IMR-90 (cell line): ENCODE measurements at regions not wholly inside any gene's neighbourhood (a gene's known extent, or its start where the extent isn't known, plus 50 kb on each side); places are given as distances from the start of the nearest gene placed in this dataset.

ENCODE experiments used
- ATAC-seq: fragments of 200-7000 bp; cut with Tn5 transposase; 2 replicates; pipeline ENCODE4 v1.9.1; 2020; ENCODE audit warnings: low read depth, mild to moderate bottlenecking, moderate library complexity
- BruUV-seq: library from RNA; stranded (reverse); fragments of 400-500 nt; replicated peaks from 2 replicates; lab custom pipeline; 2021; lab: Mats Ljungman, UMichigan
- CTCF ChIA-PET: fragments of 300-600 bp; formaldehyde crosslinking; extraction: SDS; loops from one replicate; lab custom pipeline; 2021; ENCODE audit warnings: antibody characterized with exemption; lab: Yijun Ruan, JAX
- POLR2A ChIA-PET: fragments of 300-600 bp; sonication (Branson Sonifier 250); formaldehyde crosslinking; loops from one replicate; lab custom pipeline; 2022; ENCODE audit warnings: antibody characterized with exemption; ENCODE audit not compliant: unreplicated experiment; lab: Charles Lee
- DNase-seq: peaks from one replicate; pipeline ENCODE4 v3.0.0; 2013
- H2AFZ ChIP-seq: replicated peaks from 2 replicates; pipeline ENCODE3; 2013; ENCODE audit warnings: low read length, mild to moderate bottlenecking; ENCODE audit not compliant: poor library complexity
- H2AK5ac ChIP-seq: 2 replicates; pipeline ENCODE4 v1.6.1; 2013; ENCODE audit warnings: low read depth, low read length, inconsistent platforms
- H2AK9ac ChIP-seq: replicated peaks from 2 replicates; pipeline ENCODE3; 2013; ENCODE audit warnings: mild to moderate bottlenecking, low read depth, low read length, moderate library complexity; ENCODE audit not compliant: poor library complexity
- H2BK120ac ChIP-seq: 2 replicates; pipeline ENCODE4 v1.6.1; 2013; ENCODE audit warnings: low read depth, low read length, inconsistent platforms
- H2BK15ac ChIP-seq: 3 replicates; pipeline ENCODE4 v1.6.1; 2013; ENCODE audit warnings: low read depth, low read length, inconsistent platforms
- H2BK20ac ChIP-seq: 2 replicates; pipeline ENCODE4 v1.6.1; 2013; ENCODE audit warnings: low read depth, mild to moderate bottlenecking, inconsistent platforms, low read length, moderate library complexity
- H2BK5ac ChIP-seq: 2 replicates; pipeline ENCODE4 v1.6.1; 2013; ENCODE audit warnings: mild to moderate bottlenecking, low read depth, low read length, inconsistent platforms; ENCODE audit not compliant: poor library complexity, severe bottlenecking
- H3K14ac ChIP-seq: replicated peaks from 2 replicates; pipeline ENCODE4 v1.6.1; 2013; ENCODE audit warnings: low read depth, low read length, inconsistent platforms
- H3K18ac ChIP-seq: 2 replicates; pipeline ENCODE4 v1.6.1; 2013; ENCODE audit warnings: low read depth, low read length, control low read depth
- H3K23ac ChIP-seq: 2 replicates; pipeline ENCODE4 v1.6.1; 2013; ENCODE audit warnings: low read depth, low read length, inconsistent platforms
- H3K27ac ChIP-seq: 2 replicates; pipeline ENCODE4 v1.5.1; 2013; ENCODE audit warnings: mild to moderate bottlenecking, control low read depth, low read length; ENCODE audit not compliant: insufficient read depth
- H3K27me3 ChIP-seq: 2 replicates; pipeline ENCODE4 v1.6.1; 2013; ENCODE audit warnings: low read length; ENCODE audit not compliant: control insufficient read depth, insufficient read depth
- H3K36me3 ChIP-seq: 2 replicates; pipeline ENCODE4 v1.6.1; 2013; ENCODE audit warnings: low read length, mixed read lengths; ENCODE audit not compliant: control insufficient read depth, insufficient read depth
- H3K4ac ChIP-seq: 2 replicates; pipeline ENCODE4 v1.6.1; 2013; ENCODE audit warnings: low read depth, low read length, inconsistent platforms
- H3K4me1 ChIP-seq: 2 replicates; pipeline ENCODE4 v1.6.1; 2013; ENCODE audit warnings: low read length, mixed read lengths; ENCODE audit not compliant: control insufficient read depth, insufficient read depth
- H3K4me2 ChIP-seq: 2 replicates; pipeline ENCODE4 v1.6.1; 2013; ENCODE audit warnings: low read depth, mild to moderate bottlenecking, control low read depth, low read length, moderate library complexity
- H3K4me3 ChIP-seq: 2 replicates; pipeline ENCODE4 v1.5.1; 2013; ENCODE audit warnings: low read depth, mild to moderate bottlenecking, control low read depth, low read length, moderate library complexity; ENCODE audit not compliant: insufficient read depth
- H3K56ac ChIP-seq: 2 replicates; pipeline ENCODE4 v1.6.1; 2013; ENCODE audit warnings: low read length, inconsistent platforms; ENCODE audit not compliant: insufficient read depth; ENCODE audit errors: extremely low read depth
- H3K79me1 ChIP-seq, 2 experiments: 2 replicates each; pipeline ENCODE4 v1.6.1; 2013; ENCODE audit warnings: low read length in 2 of 2, inconsistent platforms in 1 of 2, low read depth in 1 of 2
- H3K9ac ChIP-seq: 2 replicates; pipeline ENCODE4 v1.6.1; 2013; ENCODE audit warnings: low read depth, low read length, control low read depth
- H3K9me1 ChIP-seq: 2 replicates; pipeline ENCODE4 v1.6.1; 2013; ENCODE audit warnings: low read length, inconsistent platforms; ENCODE audit not compliant: insufficient read depth
- H3K9me3 ChIP-seq: 2 replicates; pipeline ENCODE4 v1.6.1; 2013; ENCODE audit warnings: low read length; ENCODE audit not compliant: control insufficient read depth, insufficient read depth
- H4K20me1 ChIP-seq: 2 replicates; pipeline ENCODE4 v1.6.1; 2013; ENCODE audit warnings: low read length, inconsistent platforms; ENCODE audit not compliant: insufficient read depth
- H4K5ac ChIP-seq: 2 replicates; pipeline ENCODE4 v1.6.1; 2013; ENCODE audit warnings: mild to moderate bottlenecking, low read depth, low read length, control low read depth
- H4K8ac ChIP-seq, 2 experiments: 2 replicates each; pipeline ENCODE4 v1.6.1; 2013; ENCODE audit warnings: low read depth in 2 of 2, low read length in 2 of 2, control low read depth in 1 of 2, inconsistent platforms in 1 of 2
- H4K91ac ChIP-seq: 2 replicates; pipeline ENCODE4 v1.6.1; 2013; ENCODE audit warnings: low read depth, low read length, inconsistent platforms; ENCODE audit not compliant: insufficient read depth
- CEBPB ChIP-seq: IDR thresholded peaks from 2 replicates; pipeline ENCODE4 v1.6.1; 2012; ENCODE audit warnings: low read depth, low read length, improper control_type of control experiment
- FOS ChIP-seq: fragments of 150-350 bp; IDR thresholded peaks from 2 replicates; pipeline ENCODE4 v1.6.1; 2016; ENCODE audit warnings: low read depth, low read length
- MAFK ChIP-seq: IDR thresholded peaks from 2 replicates; pipeline ENCODE4 v1.6.1; 2012; ENCODE audit warnings: low read depth, low read length, improper control_type of control experiment
- RFX5 ChIP-seq: IDR thresholded peaks from 2 replicates; pipeline ENCODE4 v1.8.0; 2012; ENCODE audit warnings: low read depth, mild to moderate bottlenecking, low read length, moderate library complexity
- SMC3 ChIP-seq: fragments of 150-350 bp; IDR thresholded peaks from 2 replicates; pipeline ENCODE4 v1.6.1; 2016; ENCODE audit warnings: low read depth, mild to moderate bottlenecking, antibody characterized with exemption, low read length, moderate library complexity
- WGBS, 2 experiments: methylation state at CpG; one replicate each; pipeline versions ENCODE4 v1.1.5 to v1.1.7; 2013; ENCODE audit warnings: missing lambda C conversion rate in 2 of 2; ENCODE audit not compliant: insufficient read length in 1 of 2; ENCODE audit errors: extremely low coverage in 2 of 2; 5-methylcytosine and 5-hydroxymethylcytosine counted together
- dilution Hi-C: fragments of 300-500 bp; cut with HindIII; formaldehyde crosslinking; loops from one replicate; pipeline ENCODE4 v1.14.3; 2018; ENCODE audit warnings: low sequenced_read_pairs; ENCODE audit not compliant: unreplicated experiment
- in situ Hi-C: fragments of 300-500 bp; cut with MboI; formaldehyde crosslinking; loops from 3 replicates; pipeline ENCODE4 v1.14.3; 2019; ENCODE audit warnings: low sequenced_read_pairs, inconsistent platforms, mixed read lengths
- intact Hi-C: fragments of 100-400 bp; cut with micrococcal nuclease; formaldehyde crosslinking; loops from 2 replicates; pipeline ENCODE4 v1.10.0; 2022
- TF ChIP-seq, protein P1 (sequence below): conservative IDR thresholded peaks from 2 replicates; pipeline ENCODE4 v1.5.1; 2012; ENCODE audit warnings: mild to moderate bottlenecking, low read depth, low read length, improper control_type of control experiment
- TF ChIP-seq, protein P2 (sequence below): fragments of 150-350 bp; IDR thresholded peaks from 2 replicates; pipeline ENCODE4 v1.6.1; 2016; ENCODE audit warnings: low read depth, mild to moderate bottlenecking, low read length, moderate library complexity, borderline replicate concordance

DNA sequence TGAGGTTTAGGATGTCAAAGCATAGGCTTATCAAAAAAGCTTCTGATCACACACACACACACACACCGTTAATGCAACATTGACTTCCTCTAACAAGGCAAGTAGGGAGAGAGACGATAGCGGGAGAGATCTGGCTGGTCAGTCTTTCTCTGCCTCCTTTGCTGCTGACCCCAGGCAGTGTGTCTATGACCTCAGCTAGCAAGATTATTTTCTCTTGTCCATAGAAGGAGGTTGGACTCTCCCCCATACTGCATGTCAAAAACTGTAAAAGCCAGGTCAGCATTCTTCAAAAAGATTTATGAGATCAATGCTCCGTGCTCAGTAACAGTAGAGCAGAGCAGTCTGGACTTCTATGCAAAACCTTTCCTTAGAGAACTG, 63.5 kb upstream of the PGM2 start:
- Histone ChIP-seq H2BK20ac (no peak overlapping the region), H4K91ac (no peak overlapping the region), H2AFZ (no peak overlapping the region), H3K4me3 (no peak overlapping the region), H3K9me3 (no peaks in the 10 kb centered on the region), H2BK5ac (no peak overlapping the region), H4K5ac (no peak overlapping the region), H3K56ac (no peak overlapping the region), H3K9ac (no peak overlapping the region), H3K27me3 (peaks cover 15% of the 10 kb centered on the region), H3K18ac (no peak overlapping the region), H3K4me1 (peaks cover 2% of the 10 kb centered on the region; the same call in 1 of the 2 replicates), H3K27ac (no peak overlapping the region), H2BK15ac (no peak overlapping the region), H3K23ac (no peak overlapping the region), H3K14ac (no peak overlapping the region), H2AK5ac (no peak overlapping the region), H2BK120ac (no peak overlapping the region), H3K79me1 (no peaks in the 10 kb centered on the region), H3K9me1 (no peaks in the 10 kb centered on the region), H4K20me1 (no peaks in the 10 kb centered on the region), H2AK9ac (no peak overlapping the region), H3K36me3 (no peaks in the 10 kb centered on the region), H3K4ac (no peak overlapping the region), H3K4me2 (peak overlapping the region; percentile 40; the same call in 1 of the 2 replicates), H4K8ac (no peak overlapping the region)
- ChIA-PET CTCF (no interaction called here), POLR2A (no interaction called here)
- no TSS peak for BruUV-seq
- in situ Hi-C loops = no loop called here
- TF ChIP-seq FOS = no peak
- TF ChIP-seq RFX5 = no peak
- TF ChIP-seq, protein P1, sequence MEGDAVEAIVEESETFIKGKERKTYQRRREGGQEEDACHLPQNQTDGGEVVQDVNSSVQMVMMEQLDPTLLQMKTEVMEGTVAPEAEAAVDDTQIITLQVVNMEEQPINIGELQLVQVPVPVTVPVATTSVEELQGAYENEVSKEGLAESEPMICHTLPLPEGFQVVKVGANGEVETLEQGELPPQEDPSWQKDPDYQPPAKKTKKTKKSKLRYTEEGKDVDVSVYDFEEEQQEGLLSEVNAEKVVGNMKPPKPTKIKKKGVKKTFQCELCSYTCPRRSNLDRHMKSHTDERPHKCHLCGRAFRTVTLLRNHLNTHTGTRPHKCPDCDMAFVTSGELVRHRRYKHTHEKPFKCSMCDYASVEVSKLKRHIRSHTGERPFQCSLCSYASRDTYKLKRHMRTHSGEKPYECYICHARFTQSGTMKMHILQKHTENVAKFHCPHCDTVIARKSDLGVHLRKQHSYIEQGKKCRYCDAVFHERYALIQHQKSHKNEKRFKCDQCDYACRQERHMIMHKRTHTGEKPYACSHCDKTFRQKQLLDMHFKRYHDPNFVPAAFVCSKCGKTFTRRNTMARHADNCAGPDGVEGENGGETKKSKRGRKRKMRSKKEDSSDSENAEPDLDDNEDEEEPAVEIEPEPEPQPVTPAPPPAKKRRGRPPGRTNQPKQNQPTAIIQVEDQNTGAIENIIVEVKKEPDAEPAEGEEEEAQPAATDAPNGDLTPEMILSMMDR = no peak
- TF ChIP-seq, protein P2, sequence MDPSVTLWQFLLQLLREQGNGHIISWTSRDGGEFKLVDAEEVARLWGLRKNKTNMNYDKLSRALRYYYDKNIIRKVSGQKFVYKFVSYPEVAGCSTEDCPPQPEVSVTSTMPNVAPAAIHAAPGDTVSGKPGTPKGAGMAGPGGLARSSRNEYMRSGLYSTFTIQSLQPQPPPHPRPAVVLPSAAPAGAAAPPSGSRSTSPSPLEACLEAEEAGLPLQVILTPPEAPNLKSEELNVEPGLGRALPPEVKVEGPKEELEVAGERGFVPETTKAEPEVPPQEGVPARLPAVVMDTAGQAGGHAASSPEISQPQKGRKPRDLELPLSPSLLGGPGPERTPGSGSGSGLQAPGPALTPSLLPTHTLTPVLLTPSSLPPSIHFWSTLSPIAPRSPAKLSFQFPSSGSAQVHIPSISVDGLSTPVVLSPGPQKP = no peak
- no peak for TF ChIP-seq SMC3
- peak; percentile 71 for TF ChIP-seq MAFK
- no peak for TF ChIP-seq CEBPB
- ATAC-seq (peak; percentile 11; the same call in 1 of the 2 replicates), DNase-seq (no peak)
- dilution Hi-C loops = no loop called here
- intact Hi-C loops = no loop called here
- WGBS, 2 experiments = 20% methylated on average over 1 of the region's 4 CpGs; no CpG with 5 or more reads in 1 of the 2 experiments
